Gastroesophageal sphincter (tissue), 4 donors: ENCODE measurements at regions not wholly inside any gene's neighbourhood (a gene's known extent, or its start where the extent isn't known, plus 50 kb on each side); places are given as distances from the start of the nearest gene placed in this dataset.

ENCODE experiments used
- ATAC-seq: fragments of 150-250 bp; one replicate; pipeline ENCODE4 v1.9.1; 2016; ENCODE audit warnings: mild to moderate bottlenecking, moderate library complexity
- H3K27ac ChIP-seq, 4 donors: fragments of 200-600 bp; sonication (generic) in 3 of 4; 1 replicate in 3 of 4; 2 replicates in 1 of 4; pipeline ENCODE4 v1.5.1; 2016 to 2019
- H3K27me3 ChIP-seq: fragments of 200-600 bp; sonication (generic); one replicate; pipeline ENCODE4 v1.5.1; 2019
- H3K36me3 ChIP-seq, 2 donors: fragments of 200-600 bp; sonication (generic); one replicate each; pipeline ENCODE4 v1.5.1; 2019; ENCODE audit warnings: control low read depth in 1 of 2
- H3K4me1 ChIP-seq, 3 donors: fragments of 200-600 bp; sonication (generic); 1 replicate in 2 of 3; 2 replicates in 1 of 3; pipeline ENCODE4 v1.5.1; 2016 to 2019; ENCODE audit warnings: control low read depth in 2 of 3
- H3K4me3 ChIP-seq, 2 donors: fragments of 200-600 bp; sonication (generic); one replicate each; pipeline ENCODE4 v1.5.1; 2019; ENCODE audit warnings: mild to moderate bottlenecking in 1 of 2, moderate library complexity in 1 of 2
- H3K9me3 ChIP-seq, 3 donors: fragments of 200-600 bp; sonication (generic); one replicate each; pipeline ENCODE4 v1.5.1; 2017 to 2019; ENCODE audit warnings: control low read depth in 2 of 3
- EP300 ChIP-seq: sonication (generic); formaldehyde crosslinking; IDR thresholded peaks from one replicate; pipeline ENCODE4 v1.6.1; 2017; ENCODE audit warnings: antibody characterized with exemption, mild to moderate bottlenecking
- POLR2A ChIP-seq, 2 donors: fragments of 450-650 bp; IDR thresholded peaks; one replicate each; pipeline ENCODE4 v1.6.1; 2017; ENCODE audit warnings: antibody characterized with exemption in 2 of 2, mild to moderate bottlenecking in 2 of 2, moderate library complexity in 1 of 2
- POLR2AphosphoS5 ChIP-seq: sonication (generic); formaldehyde crosslinking; IDR thresholded peaks from one replicate; pipeline ENCODE4 v1.6.1; 2017; ENCODE audit warnings: antibody characterized with exemption
- WGBS, 2 donors: methylation state at CpG; one replicate each; pipeline ENCODE4 v1.1.5; 2018; ENCODE audit warnings: low coverage in 1 of 2; 5-methylcytosine and 5-hydroxymethylcytosine counted together
- TF ChIP-seq, protein P1 (sequence below), 4 experiments: fragments of 200-600 bp in 2 of 4; fragments of 450-650 bp in 2 of 4; sonication (generic) in 1 of 4; IDR thresholded peaks; one replicate each; pipeline ENCODE4 v1.5.1; 2017 to 2019; ENCODE audit warnings: antibody characterized with exemption in 4 of 4, mild to moderate bottlenecking in 2 of 4, moderate library complexity in 2 of 4

GRCh38 chr14:85233756-85234155 lies 296.2 kb upstream of the FLRT2 start:
- H3K4me1 ChIP-seq = no peaks in the 10 kb centered on the region
- 86 to 95% methylated on average over 3 to 12 of the region's 12 CpGs for WGBS, 2 donors
- no peak for ATAC-seq

GRCh38 chr14:85234156-85235025 lies 295.6 kb upstream of the FLRT2 start:
- no peak for ATAC-seq
- WGBS, 2 donors = 77 to 81% methylated on average over 10 of the region's 10 CpGs
- no peak for TF ChIP-seq POLR2AphosphoS5
- TF ChIP-seq POLR2A (IDR thresholded peaks at IDR 0.05) = no peak
- TF ChIP-seq, protein P1, sequence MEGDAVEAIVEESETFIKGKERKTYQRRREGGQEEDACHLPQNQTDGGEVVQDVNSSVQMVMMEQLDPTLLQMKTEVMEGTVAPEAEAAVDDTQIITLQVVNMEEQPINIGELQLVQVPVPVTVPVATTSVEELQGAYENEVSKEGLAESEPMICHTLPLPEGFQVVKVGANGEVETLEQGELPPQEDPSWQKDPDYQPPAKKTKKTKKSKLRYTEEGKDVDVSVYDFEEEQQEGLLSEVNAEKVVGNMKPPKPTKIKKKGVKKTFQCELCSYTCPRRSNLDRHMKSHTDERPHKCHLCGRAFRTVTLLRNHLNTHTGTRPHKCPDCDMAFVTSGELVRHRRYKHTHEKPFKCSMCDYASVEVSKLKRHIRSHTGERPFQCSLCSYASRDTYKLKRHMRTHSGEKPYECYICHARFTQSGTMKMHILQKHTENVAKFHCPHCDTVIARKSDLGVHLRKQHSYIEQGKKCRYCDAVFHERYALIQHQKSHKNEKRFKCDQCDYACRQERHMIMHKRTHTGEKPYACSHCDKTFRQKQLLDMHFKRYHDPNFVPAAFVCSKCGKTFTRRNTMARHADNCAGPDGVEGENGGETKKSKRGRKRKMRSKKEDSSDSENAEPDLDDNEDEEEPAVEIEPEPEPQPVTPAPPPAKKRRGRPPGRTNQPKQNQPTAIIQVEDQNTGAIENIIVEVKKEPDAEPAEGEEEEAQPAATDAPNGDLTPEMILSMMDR (IDR thresholded peaks at IDR 0.05) = no peak
- TF ChIP-seq EP300 = no peak

More at GRCh38 chr14:85233756-85234155, 296.2 kb upstream of the FLRT2 start:
- Histone ChIP-seq H3K4me3 (no peak overlapping the region), H3K9me3 (peaks cover 0 to 9% (median 0%) of the 10 kb centered on the region in 3 donors), H3K27me3 (no peaks in the 10 kb centered on the region), H3K36me3 (no peaks in the 10 kb centered on the region), H3K27ac (no peak overlapping the region)
- TF ChIP-seq, protein P1 (IDR thresholded peaks at IDR 0.05) = no peak
- no peak for TF ChIP-seq POLR2A (IDR thresholded peaks at IDR 0.05)
- TF ChIP-seq POLR2AphosphoS5 = no peak
- no peak for TF ChIP-seq EP300

DNA sequence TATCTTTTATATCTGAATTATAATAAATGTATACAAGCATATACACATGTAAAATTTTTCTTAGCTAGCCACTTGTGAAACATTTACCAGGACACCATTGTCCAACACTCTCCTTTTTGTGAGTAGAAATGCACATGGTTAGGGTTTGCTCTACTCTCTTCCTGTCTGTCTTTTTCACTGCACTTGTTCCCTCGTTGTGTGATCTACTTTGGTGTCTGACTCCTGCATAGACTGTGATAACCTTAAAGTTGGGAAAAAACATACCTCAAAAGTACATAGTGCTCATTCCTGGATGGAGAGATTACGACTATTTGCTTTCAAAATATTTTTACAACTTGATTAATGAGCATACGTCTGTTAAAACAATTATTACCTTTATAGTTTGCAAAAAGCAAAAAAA lies 294.1 kb upstream of the FLRT2 start:
- TF ChIP-seq EP300 (no peak), POLR2AphosphoS5 (no peak), POLR2A (IDR thresholded peaks at IDR 0.05) (no peak)
- TF ChIP-seq, protein P1 (IDR thresholded peaks at IDR 0.05) = no peak
- H3K4me1 ChIP-seq = no peaks in the 10 kb centered on the region
- H3K9me3 ChIP-seq = peaks cover 0 to 3% (median 0%) of the 10 kb centered on the region in 3 donors
- WGBS, 2 donors = 80% methylated on average over 3 of the region's 3 CpGs; no CpG with 5 or more reads in 1 of the 2 donors
- no peak for ATAC-seq
- no peak overlapping the region for H3K27ac ChIP-seq
- no peak overlapping the region for H3K4me3 ChIP-seq
- no peaks in the 10 kb centered on the region for H3K36me3 ChIP-seq
- no peaks in the 10 kb centered on the region for H3K27me3 ChIP-seq

More at GRCh38 chr14:85234156-85235025, 295.6 kb upstream of the FLRT2 start:
- no peaks in the 10 kb centered on the region for H3K4me1 ChIP-seq
- H3K27me3 ChIP-seq = no peaks in the 10 kb centered on the region
- H3K27ac ChIP-seq = no peak overlapping the region
- no peaks in the 10 kb centered on the region for H3K36me3 ChIP-seq
- H3K9me3 ChIP-seq = peaks cover 0 to 4% (median 0%) of the 10 kb centered on the region in 3 donors
- no peak overlapping the region for H3K4me3 ChIP-seq

- WGBS, 2 donors = 92 to 100% methylated on average over 1 of the region's 1 CpG
- H3K36me3 ChIP-seq = no peaks in the 10 kb centered on the region
Observed at GRCh38 chr14:85236296-85236695, 293.6 kb upstream of the FLRT2 start.

More at GRCh38 chr14:85236296-85236695, 293.6 kb upstream of the FLRT2 start:
- TF ChIP-seq POLR2A (IDR thresholded peaks at IDR 0.05) (no peak), POLR2AphosphoS5 (no peak), EP300 (no peak)
- TF ChIP-seq, protein P1 (IDR thresholded peaks at IDR 0.05) = no peak
- Histone ChIP-seq H3K4me1 (no peaks in the 10 kb centered on the region), H3K4me3 (no peak overlapping the region), H3K27me3 (no peaks in the 10 kb centered on the region), H3K27ac (no peak overlapping the region), H3K9me3 (no peaks in the 10 kb centered on the region)
- ATAC-seq = no peak
